Vagina (tissue), 2 donors: ENCODE measurements at regions not wholly inside any gene's neighbourhood (a gene's known extent, or its start where the extent isn't known, plus 50 kb on each side); places are given as distances from the start of the nearest gene placed in this dataset.

ENCODE experiments used
- DNase-seq, 2 donors: peaks; one replicate each; pipeline ENCODE4 v3.0.0-alpha.2; 2017; ENCODE audit errors: extremely low spot score in 2 of 2
- H3K27ac ChIP-seq: fragments of 200-600 bp; sonication (generic); one replicate; pipeline ENCODE4 v1.5.1; 2019
- H3K27me3 ChIP-seq: fragments of 200-600 bp; sonication (generic); one replicate; pipeline ENCODE4 v1.5.1; 2019
- H3K36me3 ChIP-seq, 2 donors: fragments of 200-600 bp; sonication (generic); one replicate each; pipeline ENCODE4 v1.5.1; 2017 to 2019
- H3K4me1 ChIP-seq: fragments of 200-600 bp; sonication (generic); one replicate; pipeline ENCODE4 v1.5.1; 2019
- H3K4me3 ChIP-seq, 2 donors: fragments of 200-600 bp; sonication (generic); 1 replicate in 1 of 2; 2 replicates in 1 of 2; pipeline ENCODE4 v1.5.1; 2016 to 2019
- H3K9me3 ChIP-seq: fragments of 200-600 bp; sonication (generic); one replicate; pipeline ENCODE4 v1.5.1; 2019
- POLR2A ChIP-seq, 2 donors: fragments of 450-650 bp; IDR thresholded peaks; one replicate each; pipeline ENCODE4 v1.6.1; 2017; ENCODE audit warnings: antibody characterized with exemption in 2 of 2, mild to moderate bottlenecking in 2 of 2, moderate library complexity in 2 of 2
- POLR2AphosphoS5 ChIP-seq, 2 donors: sonication (generic); formaldehyde crosslinking; IDR thresholded peaks; one replicate each; pipeline ENCODE4 v1.9.0; 2017; ENCODE audit warnings: antibody characterized with exemption in 2 of 2, mild to moderate bottlenecking in 2 of 2, low read depth in 1 of 2; ENCODE audit not compliant: insufficient read depth in 1 of 2
- intact Hi-C: fragments of 100-400 bp; cut with DNase I; formaldehyde crosslinking; loops from one replicate; pipeline ENCODE4 v1.15.1; 2023
- TF ChIP-seq, protein P1 (sequence below), 3 experiments: fragments of 450-650 bp in 2 of 3; fragments of 200-600 bp in 1 of 3; sonication (generic) in 1 of 3; IDR thresholded peaks; one replicate each; pipeline ENCODE4 v1.5.1; 2017 to 2019; ENCODE audit warnings: antibody characterized with exemption in 3 of 3, mild to moderate bottlenecking in 2 of 3, moderate library complexity in 2 of 3

DNA sequence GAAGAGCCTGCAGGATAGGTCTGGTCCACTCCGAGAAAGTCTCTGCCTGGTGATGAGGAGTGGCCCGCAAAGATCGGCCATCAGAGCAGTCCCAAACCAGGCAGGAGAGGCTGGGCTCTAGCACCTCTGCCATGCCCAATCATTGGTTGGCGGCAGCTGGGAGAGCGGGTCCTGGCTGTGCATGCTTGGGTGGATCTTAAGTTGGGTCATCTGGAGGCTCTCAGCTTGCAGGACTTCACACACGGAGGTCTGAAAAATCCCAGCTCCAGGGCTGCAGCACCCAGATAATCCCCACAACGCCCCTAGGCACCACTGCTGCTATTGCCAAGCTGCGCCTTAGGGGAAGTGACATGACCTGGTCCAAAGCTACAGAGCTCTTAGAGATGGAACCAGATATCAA lies 766.7 kb upstream of the TBX3 start:
- intact Hi-C loops = no loop called here
- Histone ChIP-seq H3K27me3 (no peaks in the 10 kb centered on the region), H3K36me3 (no peaks in the 10 kb centered on the region), H3K4me3 (no peak overlapping the region), H3K4me1 (peaks cover 12% of the 10 kb centered on the region), H3K27ac (no peak overlapping the region), H3K9me3 (no peaks in the 10 kb centered on the region)
- no peak for TF ChIP-seq POLR2AphosphoS5 (IDR thresholded peaks at IDR 0.05; ENCODE audit: insufficient read depth in 1 of 2, low read depth in 1 of 2)
- TF ChIP-seq, protein P1, sequence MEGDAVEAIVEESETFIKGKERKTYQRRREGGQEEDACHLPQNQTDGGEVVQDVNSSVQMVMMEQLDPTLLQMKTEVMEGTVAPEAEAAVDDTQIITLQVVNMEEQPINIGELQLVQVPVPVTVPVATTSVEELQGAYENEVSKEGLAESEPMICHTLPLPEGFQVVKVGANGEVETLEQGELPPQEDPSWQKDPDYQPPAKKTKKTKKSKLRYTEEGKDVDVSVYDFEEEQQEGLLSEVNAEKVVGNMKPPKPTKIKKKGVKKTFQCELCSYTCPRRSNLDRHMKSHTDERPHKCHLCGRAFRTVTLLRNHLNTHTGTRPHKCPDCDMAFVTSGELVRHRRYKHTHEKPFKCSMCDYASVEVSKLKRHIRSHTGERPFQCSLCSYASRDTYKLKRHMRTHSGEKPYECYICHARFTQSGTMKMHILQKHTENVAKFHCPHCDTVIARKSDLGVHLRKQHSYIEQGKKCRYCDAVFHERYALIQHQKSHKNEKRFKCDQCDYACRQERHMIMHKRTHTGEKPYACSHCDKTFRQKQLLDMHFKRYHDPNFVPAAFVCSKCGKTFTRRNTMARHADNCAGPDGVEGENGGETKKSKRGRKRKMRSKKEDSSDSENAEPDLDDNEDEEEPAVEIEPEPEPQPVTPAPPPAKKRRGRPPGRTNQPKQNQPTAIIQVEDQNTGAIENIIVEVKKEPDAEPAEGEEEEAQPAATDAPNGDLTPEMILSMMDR (IDR thresholded peaks at IDR 0.05) = no peak
- TF ChIP-seq POLR2A (IDR thresholded peaks at IDR 0.05) = no peak
- DNase-seq = no peak

DNA sequence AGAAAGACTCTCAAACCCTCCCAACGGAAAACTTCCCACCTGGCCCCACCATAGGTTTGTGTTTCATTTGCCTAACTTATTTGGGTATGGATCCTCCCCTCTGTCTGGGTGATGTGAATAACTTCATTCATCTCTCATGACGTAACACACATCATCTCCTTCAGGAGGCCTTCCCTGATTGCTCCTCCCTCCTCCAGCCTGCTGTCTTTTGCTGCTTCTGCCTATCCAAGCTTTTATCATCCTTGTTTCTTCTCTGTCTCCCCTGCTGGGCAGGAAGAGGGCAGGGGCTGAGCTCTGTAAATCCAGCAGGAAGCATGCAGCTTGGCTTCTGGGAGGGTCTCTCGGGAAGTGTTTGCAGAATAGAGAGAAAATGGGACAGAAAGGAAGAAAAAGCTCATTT lies 766.0 kb upstream of the TBX3 start:
- Histone ChIP-seq H3K36me3 (no peaks in the 10 kb centered on the region), H3K27me3 (no peaks in the 10 kb centered on the region), H3K4me1 (peaks cover 12% of the 10 kb centered on the region), H3K4me3 (no peak overlapping the region), H3K27ac (no peak overlapping the region), H3K9me3 (no peaks in the 10 kb centered on the region)
- intact Hi-C loops = no loop called here
- TF ChIP-seq, protein P1 (IDR thresholded peaks at IDR 0.05) = no peak
- TF ChIP-seq POLR2AphosphoS5 (IDR thresholded peaks at IDR 0.05; ENCODE audit: insufficient read depth in 1 of 2, low read depth in 1 of 2) (no peak), POLR2A (IDR thresholded peaks at IDR 0.05) (no peak)
- no peak for DNase-seq

DNA sequence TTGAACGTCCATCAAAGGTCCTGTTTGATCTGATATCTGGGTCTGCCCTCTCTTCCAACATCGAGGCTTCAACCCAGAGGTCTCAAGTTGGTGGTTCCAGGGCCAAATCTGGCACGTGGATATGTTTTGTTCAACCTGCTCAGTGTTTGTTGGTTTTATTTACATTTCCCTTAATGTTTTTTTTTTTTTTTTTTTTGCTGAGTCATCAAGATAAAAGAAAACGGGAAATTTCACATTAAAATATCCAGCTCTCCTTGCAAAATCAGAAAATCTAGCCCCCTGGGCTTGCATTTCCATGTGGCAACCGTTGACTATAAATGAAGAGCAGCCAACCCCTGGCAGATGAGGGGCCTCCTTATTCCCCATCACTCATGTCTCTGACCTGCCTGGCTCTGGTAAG lies 765.6 kb upstream of the TBX3 start:
- H3K27ac ChIP-seq = no peak overlapping the region
- DNase-seq = peak in 1 of 2 donors; percentile 37
- peaks cover 14% of the 10 kb centered on the region for H3K4me1 ChIP-seq
- H3K9me3 ChIP-seq = no peaks in the 10 kb centered on the region
- TF ChIP-seq POLR2A (IDR thresholded peaks at IDR 0.05) (no peak), POLR2AphosphoS5 (IDR thresholded peaks at IDR 0.05; ENCODE audit: insufficient read depth in 1 of 2, low read depth in 1 of 2) (no peak)
- TF ChIP-seq, protein P1 (IDR thresholded peaks at IDR 0.05) = no peak
- intact Hi-C loops = no loop called here
- H3K4me3 ChIP-seq = no peak overlapping the region
- no peaks in the 10 kb centered on the region for H3K36me3 ChIP-seq
- H3K27me3 ChIP-seq = no peaks in the 10 kb centered on the region

GRCh38 chr12:115444346-115444745 lies 760.4 kb upstream of the TBX3 start:
- H3K27ac ChIP-seq = no peak overlapping the region
- no peaks in the 10 kb centered on the region for H3K27me3 ChIP-seq
- H3K9me3 ChIP-seq = no peaks in the 10 kb centered on the region
- H3K4me1 ChIP-seq = peaks cover 7% of the 10 kb centered on the region
- no peak overlapping the region for H3K4me3 ChIP-seq
- intact Hi-C loops = no loop called here
- TF ChIP-seq POLR2AphosphoS5 (IDR thresholded peaks at IDR 0.05; ENCODE audit: insufficient read depth in 1 of 2, low read depth in 1 of 2) = no peak
- TF ChIP-seq, protein P1 (IDR thresholded peaks at IDR 0.05) = no peak
- TF ChIP-seq POLR2A (IDR thresholded peaks at IDR 0.05) = no peak
- DNase-seq = no peak
- H3K36me3 ChIP-seq = no peaks in the 10 kb centered on the region

- Histone ChIP-seq H3K27ac (no peak overlapping the region), H3K9me3 (no peaks in the 10 kb centered on the region), H3K4me1 (peaks cover 7% of the 10 kb centered on the region), H3K4me3 (no peak overlapping the region), H3K27me3 (no peaks in the 10 kb centered on the region), H3K36me3 (no peaks in the 10 kb centered on the region)
- DNase-seq = no peak
- TF ChIP-seq, protein P1 (IDR thresholded peaks at IDR 0.05) = no peak
- TF ChIP-seq POLR2AphosphoS5 (IDR thresholded peaks at IDR 0.05; ENCODE audit: insufficient read depth in 1 of 2, low read depth in 1 of 2) (no peak), POLR2A (IDR thresholded peaks at IDR 0.05) (no peak)
- intact Hi-C loops = no loop called here
These were observed 759.5 kb upstream of the TBX3 start for GRCh38 chr12:115443351-115443938.
